ENCODE measurements at regions not wholly inside any gene's neighbourhood (a gene's known extent, or its start where the extent isn't known, plus 50 kb on each side); places are given as distances from the start of the nearest gene placed in this dataset.
A peak's percentile ranks its signal among the peaks of the same experiment; 100 is the strongest.

DNA sequence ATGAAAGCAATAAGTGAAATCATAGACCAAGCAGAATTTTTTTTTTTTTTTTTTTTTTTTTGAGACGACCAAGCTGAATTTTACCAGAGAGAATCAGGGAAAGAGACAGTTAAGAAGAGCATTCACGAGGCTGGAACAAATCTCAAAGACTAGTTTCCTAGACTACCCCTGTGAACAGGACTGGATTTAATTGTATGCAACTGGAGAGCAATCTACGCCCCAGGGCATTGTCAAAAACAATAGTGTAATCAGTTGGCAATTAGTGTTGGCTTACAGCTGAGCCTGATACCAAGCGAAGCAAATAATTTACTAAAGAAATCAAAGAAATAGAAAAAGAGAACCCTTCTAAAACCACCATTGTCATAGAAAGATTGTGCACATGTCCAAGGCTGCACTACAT lies 232.9 kb upstream of the CPNE8 start:
- DNase-seq (ENCODE audit: low read depth): no peak
- no peak overlapping the region for H3K4me3 ChIP-seq (ENCODE audit: low read depth, low read length)

DNA sequence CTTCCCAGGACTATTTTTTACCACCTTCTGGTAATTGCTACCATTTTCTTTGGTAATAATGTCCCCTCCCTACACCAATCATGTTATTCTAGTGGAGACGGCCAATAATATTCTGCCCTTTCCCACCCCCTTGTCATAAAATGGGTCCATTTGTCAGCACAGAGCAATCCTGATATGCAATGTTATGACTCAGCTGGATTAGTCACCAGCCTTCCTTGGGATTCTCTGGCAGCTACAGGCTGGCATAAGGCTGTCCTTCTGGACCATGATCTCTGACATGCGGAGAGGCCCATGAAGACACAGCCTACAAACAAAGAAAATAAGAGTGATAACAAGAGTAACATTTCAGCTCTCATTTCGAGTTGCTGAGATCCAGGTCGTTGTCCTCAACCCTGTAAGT lies 222.0 kb upstream of the CPNE8 start:
- DNase-seq (ENCODE audit: low read depth): peak; percentile 1

DNA sequence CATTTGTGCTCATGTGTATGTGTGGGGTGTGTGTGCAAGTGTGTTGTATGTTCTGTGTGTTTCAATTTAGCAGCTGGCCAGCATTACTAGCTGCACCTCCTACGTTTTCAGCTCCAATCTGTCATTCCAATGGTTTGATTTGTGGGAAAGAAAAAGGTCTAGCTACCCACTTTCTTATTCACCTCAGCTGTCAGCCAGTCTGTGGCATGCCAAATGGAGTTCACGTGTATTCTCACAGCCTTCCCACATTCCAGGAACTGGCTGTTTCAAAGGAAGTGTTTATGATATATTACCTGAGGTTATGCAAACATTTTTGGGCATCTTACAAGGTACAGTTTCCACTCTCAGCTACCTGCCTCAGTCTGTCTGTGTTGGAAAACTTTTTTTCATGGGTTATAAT lies 220.2 kb upstream of the CPNE8 start:
- H3K4me3 ChIP-seq (ENCODE audit: low read depth, low read length): no peak overlapping the region
- no peak for DNase-seq (ENCODE audit: low read depth)

More for the DNA sequence above, 222.0 kb upstream of the CPNE8 start:
- H3K4me3 ChIP-seq (ENCODE audit: low read depth, low read length): no peak overlapping the region

DNA sequence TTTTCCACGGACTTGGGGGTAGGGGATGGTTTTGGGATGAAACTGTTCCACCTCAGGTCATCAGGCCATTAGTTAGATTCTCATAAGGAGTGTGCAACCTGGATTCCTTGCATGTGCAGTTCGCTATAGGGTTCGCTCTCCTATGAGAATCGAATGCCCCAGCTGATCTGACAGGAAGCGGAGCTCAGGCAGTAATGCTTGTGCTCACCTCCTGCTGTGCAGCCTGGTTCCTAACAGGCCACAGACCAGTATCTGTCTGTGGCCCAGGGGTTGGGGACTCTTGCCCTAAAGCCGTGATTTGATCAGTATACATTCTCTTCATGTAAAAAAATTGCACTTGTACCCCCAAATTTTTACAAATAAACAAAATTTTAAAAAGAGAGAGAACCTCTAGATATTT lies 219.4 kb upstream of the CPNE8 start:
- no peak overlapping the region for H3K4me3 ChIP-seq (ENCODE audit: low read depth, low read length)

DNA sequence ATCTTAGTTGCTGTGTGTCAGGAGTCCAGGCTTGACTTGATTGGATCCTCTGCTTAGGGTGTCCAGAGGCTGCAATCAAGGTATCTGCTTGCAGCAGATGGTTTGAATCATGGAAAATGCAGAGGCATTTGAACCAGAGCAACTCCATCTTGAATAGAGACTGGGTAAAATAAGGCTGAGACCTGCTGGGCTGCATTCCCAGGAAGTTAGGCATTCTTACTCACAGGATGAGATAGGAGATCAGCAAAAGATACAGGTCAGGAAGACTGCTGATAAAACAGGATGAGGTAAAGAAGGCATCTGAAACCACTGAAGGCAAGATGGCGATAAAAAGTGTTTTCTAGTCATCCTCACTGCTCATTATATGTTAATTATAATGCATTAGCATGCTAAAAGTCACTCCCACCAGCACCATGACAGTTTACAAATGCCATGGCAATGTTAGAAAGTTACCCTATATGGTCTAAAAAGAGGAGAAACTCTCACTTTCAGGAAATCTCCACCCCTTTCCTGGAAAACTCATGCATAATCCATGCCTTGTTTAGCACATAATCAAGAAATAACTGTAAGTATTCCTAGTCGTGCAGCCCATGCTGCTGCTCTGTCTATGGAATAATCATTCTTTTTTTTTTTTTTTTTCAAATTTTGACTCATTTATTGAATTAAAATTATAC lies 218.3 kb upstream of the CPNE8 start:
- no peak overlapping the region for H3K4me3 ChIP-seq (ENCODE audit: low read depth, low read length)
- no peak for DNase-seq (ENCODE audit: low read depth)

More for the DNA sequence above, 219.4 kb upstream of the CPNE8 start:
- no peak for DNase-seq (ENCODE audit: low read depth)

DNA sequence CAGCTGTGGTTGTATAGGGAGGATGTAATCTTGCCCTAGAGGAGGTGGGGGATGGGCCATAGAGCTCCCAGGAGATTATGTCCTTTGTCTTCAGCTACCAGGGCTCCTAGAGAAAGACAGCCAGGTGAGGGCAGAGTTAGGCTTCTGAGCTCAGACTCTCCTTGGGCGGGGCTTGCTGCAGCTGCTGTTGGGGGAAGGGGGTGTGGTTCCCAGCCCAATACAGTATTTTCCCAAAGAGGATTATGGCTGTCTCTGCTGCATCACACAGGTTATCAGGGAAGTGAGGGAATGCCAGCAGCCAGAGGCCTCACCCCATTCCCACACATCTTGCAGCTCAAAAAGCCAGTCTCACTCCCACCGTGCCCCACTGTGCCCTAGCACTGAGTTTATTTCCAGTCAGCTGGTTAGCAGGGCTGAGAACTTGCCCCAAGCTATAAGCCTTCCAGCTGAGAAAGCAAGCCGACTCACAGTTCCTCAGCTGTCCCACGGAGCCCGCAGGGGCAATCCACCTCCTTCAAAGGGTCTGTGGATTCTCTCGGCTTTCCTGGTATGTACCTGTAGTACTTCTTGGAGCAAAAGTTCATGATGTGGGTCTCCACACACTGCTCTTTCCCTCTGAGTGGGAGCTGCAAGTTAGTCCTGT lies 217.3 kb upstream of the CPNE8 start:
- no peak overlapping the region for H3K4me3 ChIP-seq (ENCODE audit: low read depth, low read length)
- no peak for DNase-seq (ENCODE audit: low read depth)

DNA sequence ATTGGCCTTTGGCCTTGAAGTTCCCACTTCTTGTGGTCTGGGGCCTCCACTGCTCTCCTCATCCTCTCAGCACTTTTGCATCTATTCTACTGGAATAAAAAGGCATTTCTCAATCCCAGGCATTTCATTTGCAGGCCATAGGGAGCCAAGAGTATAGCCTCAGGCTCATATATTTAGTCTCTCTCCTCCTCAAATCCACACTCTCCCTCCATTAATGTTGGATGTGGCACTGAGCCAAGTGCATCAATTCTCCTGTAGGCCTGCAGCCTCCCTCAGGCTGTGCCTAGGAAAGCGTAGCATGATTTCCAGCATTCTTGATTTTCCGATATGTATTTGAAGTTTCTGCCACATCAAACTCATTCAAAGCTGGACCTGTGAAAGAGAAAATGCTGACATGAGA lies 211.5 kb upstream of the CPNE8 start:
- H3K4me3 ChIP-seq (ENCODE audit: low read depth, low read length): no peak overlapping the region
- DNase-seq (ENCODE audit: low read depth): no peak

DNA sequence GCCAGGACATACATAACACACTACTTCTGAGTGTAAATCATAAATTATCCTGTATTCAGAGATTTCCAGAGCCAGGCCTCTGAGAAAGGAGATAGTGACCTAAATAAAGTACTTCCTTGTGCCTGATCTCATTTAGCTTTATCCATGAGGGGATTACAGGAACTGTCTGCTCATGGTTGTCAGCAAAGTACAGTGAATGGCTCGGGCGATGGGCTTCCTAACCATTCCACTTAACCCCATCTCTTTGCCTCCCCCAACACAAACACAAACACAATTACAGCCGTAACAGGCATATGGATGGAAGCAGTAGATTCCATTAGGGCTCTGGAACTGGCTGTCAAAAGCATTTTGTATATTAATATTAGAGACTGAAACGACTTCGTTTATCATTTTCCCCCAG lies 206.7 kb upstream of the CPNE8 start:
- no peak for DNase-seq (ENCODE audit: low read depth)
- no peak overlapping the region for H3K4me3 ChIP-seq (ENCODE audit: low read depth, low read length)

DNA sequence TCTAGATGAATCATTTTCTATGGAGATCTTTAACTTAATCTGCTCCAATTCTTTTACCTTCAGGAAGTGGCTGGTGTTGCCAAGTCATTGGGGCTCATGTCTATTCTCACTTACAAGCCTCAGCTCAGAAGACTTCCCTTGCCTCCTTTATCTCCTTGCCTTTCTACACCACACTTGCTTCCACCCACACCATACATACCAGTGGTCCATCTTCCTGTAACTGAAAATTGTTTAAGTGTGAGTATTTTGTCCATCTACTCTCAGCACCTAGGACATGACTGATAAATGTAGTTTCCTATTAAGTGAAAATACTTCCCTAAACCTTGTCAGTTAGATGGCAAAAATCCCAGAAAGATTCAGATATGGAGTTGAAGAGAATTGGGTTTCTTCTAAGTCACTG lies 199.7 kb upstream of the CPNE8 start:
- H3K4me3 ChIP-seq (ENCODE audit: low read depth, low read length): no peak overlapping the region
- DNase-seq (ENCODE audit: low read depth): no peak

DNA sequence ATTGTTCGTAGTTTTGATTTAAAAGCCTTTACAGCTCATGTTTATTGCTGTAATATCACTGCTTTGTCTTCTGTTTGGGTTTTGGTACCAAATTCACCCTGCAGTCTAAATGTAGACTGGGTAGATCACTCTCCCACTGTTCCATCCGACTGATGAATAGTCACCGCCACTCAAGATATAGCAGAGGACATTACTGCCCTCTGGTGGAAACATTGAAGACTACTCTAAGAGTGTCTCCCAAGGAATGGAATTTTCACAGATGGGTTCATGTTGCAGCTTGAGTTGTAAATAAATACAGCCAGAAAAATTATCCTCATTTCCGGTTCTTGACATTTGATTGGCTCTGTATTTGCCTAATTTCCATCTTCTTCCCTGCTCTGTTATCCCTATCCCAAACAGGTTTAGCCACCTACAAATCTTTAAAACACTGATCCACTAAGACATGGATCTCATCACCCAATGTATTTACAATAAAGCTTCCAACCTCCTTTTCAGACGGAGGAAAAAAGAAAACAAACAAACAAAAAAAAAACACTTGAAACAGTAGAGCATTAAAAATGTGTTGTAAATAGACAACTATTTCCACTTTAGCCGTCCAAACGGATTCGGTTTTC lies 198.3 kb upstream of the CPNE8 start:
- H3K4me3 ChIP-seq (ENCODE audit: low read depth, low read length): no peak overlapping the region
- DNase-seq (ENCODE audit: low read depth): no peak

DNA sequence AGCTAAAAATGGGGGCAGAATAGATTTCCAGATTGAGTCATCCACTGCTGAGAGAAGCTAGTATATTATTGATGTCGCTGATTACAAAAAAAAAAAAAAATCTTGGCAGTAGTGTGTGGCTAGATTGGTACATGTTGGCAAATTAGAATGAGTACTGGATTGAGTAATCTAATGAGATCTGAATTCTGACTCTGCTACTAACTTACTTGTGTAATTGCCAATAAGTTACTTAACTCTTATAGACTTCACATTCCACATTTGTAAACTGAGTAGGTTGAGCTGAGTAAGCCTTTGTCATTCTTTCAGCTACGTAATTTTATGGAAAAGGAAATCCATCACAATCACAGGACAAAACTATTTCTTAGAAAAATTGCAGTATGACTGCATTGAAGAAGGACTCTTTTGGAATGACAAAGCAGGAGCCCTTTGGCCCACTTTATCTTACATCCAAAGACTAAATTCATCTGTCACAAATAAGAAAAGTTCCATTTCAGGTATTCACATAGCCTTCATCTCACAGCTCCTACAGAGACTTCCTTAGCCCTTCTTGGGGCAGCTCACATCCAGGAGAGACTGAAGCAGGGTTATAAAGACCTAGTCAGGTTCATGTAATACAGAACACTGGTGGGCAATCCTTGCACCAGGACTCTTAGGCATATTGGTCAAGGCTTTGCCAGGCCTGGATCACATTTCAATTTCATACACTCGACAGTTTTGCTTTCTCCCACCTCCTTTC lies 197.3 kb upstream of the CPNE8 start:
- DNase-seq (ENCODE audit: low read depth): no peak
- H3K4me3 ChIP-seq (ENCODE audit: low read depth, low read length): no peak overlapping the region

DNA sequence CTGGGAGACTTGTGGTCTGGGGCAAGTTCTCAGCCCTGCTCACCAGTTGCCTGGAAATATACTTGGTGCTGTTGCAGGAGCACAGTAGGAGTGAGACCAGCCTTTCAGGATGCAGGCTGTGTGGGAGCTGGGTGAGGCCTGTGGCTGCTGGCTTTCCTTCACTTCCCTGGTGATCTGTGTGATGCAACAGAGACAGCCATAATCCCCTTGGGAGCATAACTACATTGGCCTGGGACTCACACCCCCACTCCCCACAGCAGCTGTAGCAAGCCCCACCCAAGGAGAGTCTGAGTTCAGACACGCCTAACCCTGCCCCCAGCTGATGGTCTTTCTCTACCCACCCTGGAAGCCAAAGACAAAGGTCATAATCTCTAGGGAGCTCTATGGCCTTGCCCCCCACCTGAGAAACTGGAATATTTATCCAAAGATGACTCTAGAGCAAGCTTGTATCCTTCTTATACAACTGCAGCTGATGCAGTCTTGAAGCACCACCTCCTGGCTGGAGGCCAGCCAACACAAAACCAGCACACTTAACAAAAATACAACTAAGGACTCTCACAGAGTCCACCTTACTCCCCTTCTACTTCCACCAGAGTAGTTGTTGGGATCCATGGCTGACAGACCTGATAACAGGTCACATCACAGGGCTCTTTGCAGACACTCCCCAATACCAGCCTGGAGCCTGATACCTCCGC lies 190.4 kb upstream of the CPNE8 start:
- no peak for DNase-seq (ENCODE audit: low read depth)

DNA sequence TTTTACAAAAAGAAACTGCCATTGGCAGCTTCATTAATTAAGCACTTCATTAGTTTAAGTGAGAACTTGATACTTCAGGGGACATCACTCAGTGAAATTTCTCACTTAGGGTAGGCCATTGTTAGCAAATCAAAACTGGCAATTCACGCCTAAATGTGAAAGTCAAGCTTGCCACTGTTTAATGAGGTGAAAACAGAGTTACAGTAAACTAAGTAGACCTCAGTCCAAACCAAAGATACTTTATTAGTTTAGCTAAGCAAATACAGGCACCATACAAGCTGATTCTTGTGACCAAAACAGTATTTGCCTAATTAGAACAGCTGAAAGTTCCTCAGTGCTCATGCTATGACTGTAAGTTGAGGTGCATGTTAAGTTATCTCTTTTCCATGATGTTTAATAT lies 176.5 kb upstream of the CPNE8 start:
- DNase-seq (ENCODE audit: low read depth): no peak
- H3K4me3 ChIP-seq (ENCODE audit: low read depth, low read length): no peak overlapping the region

More for the DNA sequence above, 190.4 kb upstream of the CPNE8 start:
- H3K4me3 ChIP-seq (ENCODE audit: low read depth, low read length): no peak overlapping the region

DNA sequence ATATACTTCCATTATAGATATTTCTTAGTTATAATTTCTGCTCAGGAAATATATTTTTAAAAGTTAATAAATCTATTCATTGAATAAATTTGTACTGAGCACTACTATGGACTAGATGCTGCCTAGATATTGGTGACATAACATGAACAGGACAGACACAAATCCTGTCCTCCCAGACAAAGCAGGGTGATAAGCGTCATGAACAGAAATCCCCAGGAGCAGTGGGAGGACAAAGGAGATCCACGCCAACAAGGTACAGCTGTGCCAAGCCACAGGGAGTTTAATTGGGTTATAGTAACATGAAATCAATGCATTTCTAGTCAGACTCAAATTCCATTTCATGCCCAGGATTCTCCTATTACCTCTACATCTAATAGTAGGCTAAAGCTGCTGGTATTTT lies 171.8 kb upstream of the CPNE8 start:
- H3K4me3 ChIP-seq (ENCODE audit: low read depth, low read length): no peak overlapping the region
- no peak for DNase-seq (ENCODE audit: low read depth)

DNA sequence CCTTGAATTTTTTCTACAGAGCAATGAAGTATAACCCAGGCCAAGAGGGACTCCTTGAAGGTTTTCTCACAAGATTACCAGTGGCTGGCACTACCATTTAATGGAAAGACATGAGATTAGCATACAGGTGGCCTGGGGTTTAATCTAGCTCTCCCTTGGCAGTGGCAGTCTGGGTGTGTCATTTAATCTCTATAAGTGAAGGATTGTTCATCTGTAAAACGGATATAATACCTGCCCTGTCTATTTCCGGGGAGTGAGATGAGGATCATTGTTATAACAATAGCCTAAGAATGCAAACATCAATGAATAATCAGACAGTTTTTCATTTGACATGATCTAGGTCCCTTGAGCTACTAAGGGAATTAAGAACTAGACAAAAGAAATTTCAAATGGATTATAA lies 168.7 kb upstream of the CPNE8 start:
- H3K4me3 ChIP-seq (ENCODE audit: low read depth, low read length): no peak overlapping the region
- DNase-seq (ENCODE audit: low read depth): no peak

DNA sequence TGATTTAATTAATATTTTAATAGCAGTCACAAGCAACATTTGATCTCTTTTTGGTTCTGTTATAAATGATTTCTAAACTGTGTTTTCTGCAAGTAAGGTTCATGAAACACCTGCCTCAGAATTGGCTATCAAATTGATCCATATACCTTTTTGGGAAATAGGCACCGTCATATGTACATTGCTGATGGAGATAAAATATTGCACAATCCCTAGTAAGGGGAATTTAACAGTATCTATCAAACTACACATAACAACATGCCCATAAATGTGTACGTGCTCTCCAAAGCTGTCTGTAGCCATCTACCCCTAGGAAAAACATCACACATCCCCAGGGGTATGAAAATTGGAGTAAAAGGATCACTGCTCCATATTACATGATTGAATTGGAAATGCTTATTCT lies 167.3 kb upstream of the CPNE8 start:
- no peak overlapping the region for H3K4me3 ChIP-seq (ENCODE audit: low read depth, low read length)
- DNase-seq (ENCODE audit: low read depth): no peak

DNA sequence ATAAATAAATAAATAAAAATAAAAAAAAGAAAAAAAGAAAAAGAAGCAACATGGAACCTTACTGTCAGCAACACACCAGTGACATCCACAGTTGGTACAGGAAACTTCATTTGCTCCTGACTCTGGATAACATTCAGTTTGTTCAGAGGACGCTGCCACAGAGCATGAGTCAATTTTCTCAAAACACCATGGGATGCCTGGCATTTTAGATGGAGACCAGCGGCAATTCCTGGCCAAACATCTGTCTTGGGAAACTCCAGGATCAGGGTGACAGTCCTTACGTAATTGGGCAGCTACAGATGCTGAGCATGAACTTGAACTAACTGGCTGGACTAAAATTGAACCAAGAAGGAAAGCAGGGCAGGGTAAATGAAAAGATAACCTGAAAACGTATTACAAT lies 166.2 kb upstream of the CPNE8 start:
- DNase-seq (ENCODE audit: low read depth): no peak
- no peak overlapping the region for H3K4me3 ChIP-seq (ENCODE audit: low read depth, low read length)

DNA sequence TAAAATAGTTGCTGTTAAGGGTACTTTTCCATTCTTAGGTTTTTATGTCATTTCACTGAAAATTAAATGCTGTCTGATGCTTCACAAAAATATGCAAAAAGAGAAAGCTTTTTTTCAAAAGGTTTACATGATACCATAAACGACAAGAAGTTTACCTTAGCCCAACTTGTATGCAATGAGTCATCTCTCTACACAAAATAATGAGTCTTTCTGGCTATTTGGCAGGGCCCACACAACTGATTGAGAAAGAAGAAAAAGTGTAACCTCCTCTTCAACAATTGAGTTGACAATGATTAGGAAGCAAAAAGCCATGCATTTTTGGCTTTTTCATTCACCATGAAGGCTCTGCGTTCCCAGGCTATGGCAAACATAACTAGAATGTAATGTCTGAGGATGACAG lies 165.4 kb upstream of the CPNE8 start:
- no peak overlapping the region for H3K4me3 ChIP-seq (ENCODE audit: low read depth, low read length)
- DNase-seq (ENCODE audit: low read depth): no peak

DNA sequence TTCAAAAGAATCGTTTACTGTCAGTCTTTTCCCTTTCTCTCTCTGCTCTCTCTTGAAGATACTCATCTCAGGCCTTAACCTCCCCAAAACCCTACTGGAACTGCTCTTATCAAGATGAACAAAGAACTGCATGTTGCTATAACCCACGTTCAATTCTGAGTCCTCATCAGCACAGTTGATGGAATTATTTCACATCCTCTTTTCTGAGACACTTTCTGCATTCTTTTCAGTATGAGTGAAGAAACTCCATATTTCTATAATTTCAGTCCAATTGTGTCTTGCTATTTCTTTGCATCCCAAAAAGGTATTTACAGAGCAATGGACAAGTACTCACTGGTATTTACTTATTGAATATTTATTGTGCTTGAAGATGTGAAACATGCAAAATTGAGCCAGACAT lies 160.1 kb upstream of the CPNE8 start:
- H3K4me3 ChIP-seq (ENCODE audit: low read depth, low read length): no peak overlapping the region
- DNase-seq (ENCODE audit: low read depth): no peak

DNA sequence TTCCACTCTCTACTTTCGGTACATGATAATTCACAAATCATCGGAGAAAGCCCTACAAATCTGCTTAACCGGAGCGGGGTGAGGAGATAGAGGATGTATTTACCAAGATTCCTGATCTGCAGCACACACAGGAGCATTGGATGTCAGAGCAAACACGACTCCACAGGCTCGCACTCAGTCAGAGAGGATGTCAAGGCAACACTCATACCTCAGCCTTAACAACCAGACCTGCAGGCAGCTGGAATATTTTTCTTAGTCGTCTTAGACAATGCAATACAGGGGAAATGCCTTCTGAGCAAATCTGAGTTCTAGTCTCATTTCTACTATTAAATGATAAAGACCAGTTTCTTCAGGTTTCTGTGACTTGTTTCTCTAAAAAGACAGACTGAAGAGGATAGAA lies 159.3 kb upstream of the CPNE8 start:
- no peak overlapping the region for H3K4me3 ChIP-seq (ENCODE audit: low read depth, low read length)
- DNase-seq (ENCODE audit: low read depth): no peak
